WTC11 (cell line): ENCODE measurements at regions not wholly inside any gene's neighbourhood (a gene's known extent, or its start where the extent isn't known, plus 50 kb on each side); places are given as distances from the start of the nearest gene placed in this dataset.

Source experiments
- ATAC-seq: fragments of 200-7000 bp; cut with Tn5 transposase; 2 replicates; pipeline ENCODE4 v1.10.0; 2021; ENCODE audit warnings: mild to moderate bottlenecking, moderate library complexity
- CTCF ChIA-PET: fragments of 300-600 bp; sonication (Branson Sonifier 250); formaldehyde crosslinking; loops from one replicate; lab custom pipeline; 2021; ENCODE audit warnings: antibody characterized with exemption; lab: Charles Lee
- POLR2A ChIA-PET: fragments of 350-600 bp; sonication (Branson Sonifier 250); formaldehyde crosslinking; loops from one replicate; lab custom pipeline; 2021; ENCODE audit warnings: antibody characterized with exemption; lab: Charles Lee
- DNase-seq: peaks from one replicate; pipeline ENCODE4 v3.0.0; 2021; ENCODE audit warnings: low spot score
- H3K27ac Mint-ChIP-seq: 2 replicates; pipeline ENCODE4 v1.8.0; 2021; ENCODE audit warnings: mixed read lengths
- H3K27me3 Mint-ChIP-seq: 2 replicates; pipeline ENCODE4 v1.8.0; 2021; ENCODE audit warnings: low read depth, mild to moderate bottlenecking, moderate library complexity, mixed read lengths
- H3K36me3 Mint-ChIP-seq: 2 replicates; pipeline ENCODE4 v1.8.0; 2021; ENCODE audit warnings: mixed read lengths
- H3K4me1 Mint-ChIP-seq: 2 replicates; pipeline ENCODE4 v1.8.0; 2022; ENCODE audit warnings: mixed read lengths
- H3K4me3 Mint-ChIP-seq: 2 replicates; pipeline ENCODE4 v1.8.0; 2021; ENCODE audit warnings: mild to moderate bottlenecking, moderate library complexity, mixed read lengths
- H3K9me3 Mint-ChIP-seq: 2 replicates; pipeline ENCODE4 v1.8.0; 2021; ENCODE audit warnings: mixed read lengths
- AR ChIP-seq: fragments of 250-450 bp; sonication (Bioruptor Pico); IDR thresholded peaks from 2 replicates; pipeline ENCODE4 v1.9.0; 2021; ENCODE audit warnings: mild to moderate bottlenecking
- ATF3 ChIP-seq: sonication (generic); formaldehyde crosslinking; conservative IDR thresholded peaks from 2 replicates; pipeline ENCODE4 v1.8.1; 2022; ENCODE audit warnings: mild to moderate bottlenecking, missing genetic modification reagents
- CREB1 ChIP-seq: sonication (generic); formaldehyde crosslinking; IDR thresholded peaks from 2 replicates; pipeline ENCODE4 v1.8.0; 2023; ENCODE audit warnings: mild to moderate bottlenecking, missing genetic modification reagents
- ESRRA ChIP-seq: sonication (generic); formaldehyde crosslinking; IDR thresholded peaks from 2 replicates; pipeline ENCODE4 v1.8.1; 2022; ENCODE audit warnings: mild to moderate bottlenecking, missing genetic modification reagents, borderline replicate concordance
- MLX ChIP-seq: sonication (generic); formaldehyde crosslinking; IDR thresholded peaks from 2 replicates; pipeline ENCODE4 v1.8.1; 2023; ENCODE audit warnings: mild to moderate bottlenecking, missing genetic modification reagents, moderate library complexity
- MYBL2 ChIP-seq: sonication (generic); formaldehyde crosslinking; IDR thresholded peaks from 2 replicates; pipeline ENCODE4 v1.8.1; 2023; ENCODE audit warnings: mild to moderate bottlenecking, moderate library complexity, missing genetic modification reagents
- NR2C2 ChIP-seq: sonication (generic); formaldehyde crosslinking; IDR thresholded peaks from 2 replicates; pipeline ENCODE4 v1.8.0; 2022; ENCODE audit warnings: mild to moderate bottlenecking, missing genetic modification reagents
- OVOL2 ChIP-seq: fragments of 250-450 bp; sonication (Bioruptor Pico); IDR thresholded peaks from 2 replicates; pipeline ENCODE4 v1.9.0; 2021; ENCODE audit warnings: mild to moderate bottlenecking, borderline replicate concordance
- RELA ChIP-seq: sonication (generic); formaldehyde crosslinking; IDR thresholded peaks from 2 replicates; pipeline ENCODE4 v1.8.1; 2022; ENCODE audit warnings: missing genetic modification reagents, mild to moderate bottlenecking, borderline replicate concordance
- TEAD1 ChIP-seq: sonication (generic); formaldehyde crosslinking; IDR thresholded peaks from 2 replicates; pipeline ENCODE4 v1.8.0; 2022; ENCODE audit warnings: mild to moderate bottlenecking, missing genetic modification reagents
- USF2 ChIP-seq: sonication (generic); formaldehyde crosslinking; IDR thresholded peaks from 2 replicates; pipeline ENCODE4 v1.8.1; 2023; ENCODE audit warnings: mild to moderate bottlenecking, missing genetic modification reagents, moderate library complexity
- ZNF121 ChIP-seq: sonication (generic); formaldehyde crosslinking; IDR thresholded peaks from 2 replicates; pipeline ENCODE4 v1.8.0; 2023; ENCODE audit warnings: missing genetic modification reagents
- ZNF317 ChIP-seq: sonication (generic); formaldehyde crosslinking; IDR thresholded peaks from 2 replicates; pipeline ENCODE4 v1.8.1; 2023; ENCODE audit warnings: low read depth, mild to moderate bottlenecking, moderate library complexity, missing genetic modification reagents, borderline replicate concordance
- ZNF425 ChIP-seq: fragments of 250-450 bp; sonication (Bioruptor Pico); conservative IDR thresholded peaks from 2 replicates; pipeline ENCODE4 v1.9.0; 2021; ENCODE audit warnings: mild to moderate bottlenecking
- ZSCAN18 ChIP-seq: fragments of 250-450 bp; sonication (Bioruptor Pico); IDR thresholded peaks from 2 replicates; pipeline ENCODE4 v2.1.2; 2022; ENCODE audit warnings: mild to moderate bottlenecking, moderate library complexity

GRCh38 chr5:2487152-2487763 is 264.2 kb downstream of the IRX2 start:
- peaks cover 17% of the 10 kb centered on the region for H3K36me3 Mint-ChIP-seq
- ChIA-PET CTCF (no interaction called here), POLR2A (no interaction called here)
- ATAC-seq (no peak), DNase-seq (no peak)
- no peak for TF ChIP-seq ATF3 (CRISPR knock-in tag)
- no peak overlapping the region for H3K27ac Mint-ChIP-seq
- no peaks in the 10 kb centered on the region for H3K27me3 Mint-ChIP-seq
- no peaks in the 10 kb centered on the region for H3K4me1 Mint-ChIP-seq
- no peak overlapping the region for H3K4me3 Mint-ChIP-seq
- peaks cover 26% of the 10 kb centered on the region for H3K9me3 Mint-ChIP-seq

GRCh38 chr5:2486373-2486772 is 265.1 kb downstream of the IRX2 start:
- CTCF ChIA-PET, result no interaction called here
- Mint-ChIP-seq H3K9me3 (peaks cover 30% of the 10 kb centered on the region), H3K27ac (no peak overlapping the region), H3K4me1 (no peaks in the 10 kb centered on the region), H3K4me3 (no peak overlapping the region), H3K27me3 (no peaks in the 10 kb centered on the region), H3K36me3 (peaks cover 25% of the 10 kb centered on the region)
- no peak for ATAC-seq
- POLR2A ChIA-PET, result no interaction called here
- no peak for DNase-seq
- no peak for TF ChIP-seq OVOL2
- TF ChIP-seq NR2C2, result no peak
- no peak for TF ChIP-seq MLX (CRISPR knock-in tag)
- no peak for TF ChIP-seq AR (CRISPR knock-in tag)
- TF ChIP-seq CREB1 (CRISPR knock-in tag), result no peak
- no peak for TF ChIP-seq TEAD1 (CRISPR knock-in tag)
- TF ChIP-seq MYBL2, result no peak
- no peak for TF ChIP-seq ZNF425 (CRISPR knock-in tag)
- no peak for TF ChIP-seq ZSCAN18 (CRISPR knock-in tag)
- TF ChIP-seq USF2 (CRISPR knock-in tag), result no peak
- no peak for TF ChIP-seq ZNF121 (CRISPR knock-in tag)
- no peak for TF ChIP-seq ESRRA (CRISPR knock-in tag)
- TF ChIP-seq, all 79 proteins: peak for 0

- POLR2A ChIA-PET, result no interaction called here
These were observed 268.7 kb downstream of the IRX2 start for GRCh38 chr5:2482778-2483177.

More at GRCh38 chr5:2482778-2483177, 268.7 kb downstream of the IRX2 start:
- Mint-ChIP-seq H3K36me3 (peaks cover 30% of the 10 kb centered on the region), H3K9me3 (peaks cover 46% of the 10 kb centered on the region), H3K27ac (no peak overlapping the region), H3K27me3 (no peaks in the 10 kb centered on the region), H3K4me3 (no peak overlapping the region), H3K4me1 (no peaks in the 10 kb centered on the region)
- TF ChIP-seq ZNF317 (CRISPR knock-in tag), result peak; percentile 91
- TF ChIP-seq RELA (CRISPR knock-in tag), result no peak
- CTCF ChIA-PET, result no interaction called here
- DNase-seq (no peak), ATAC-seq (no peak)
